GM06990 (cell line): ENCODE measurements at regions not wholly inside any gene's neighbourhood (a gene's known extent, or its start where the extent isn't known, plus 50 kb on each side); places are given as distances from the start of the nearest gene placed in this dataset.

Experiments used
- DNase-seq: peaks from one replicate; pipeline ENCODE4 v3.0.0-alpha.2; 2011; ENCODE audit not compliant: insufficient read length; ENCODE audit errors: extremely low read depth
- H3K27me3 ChIP-seq: replicated peaks from 2 replicates; pipeline ENCODE4 v1.6.0; 2011; ENCODE audit warnings: low read length; ENCODE audit not compliant: control insufficient read depth, insufficient read depth
- H3K36me3 ChIP-seq: 2 replicates; pipeline ENCODE4 v1.5.1; 2011; ENCODE audit warnings: low read length; ENCODE audit not compliant: control insufficient read depth, insufficient read depth
- H3K4me3 ChIP-seq: replicated peaks from 2 replicates; pipeline ENCODE4 v1.5.1; 2011; ENCODE audit warnings: low read depth, mild to moderate bottlenecking, control low read depth, low read length
- TF ChIP-seq, protein P1 (sequence below): IDR thresholded peaks from 2 replicates; pipeline ENCODE4 v1.5.1; 2011; ENCODE audit warnings: low read length, control low read depth, mild to moderate bottlenecking, inconsistent platforms; ENCODE audit not compliant: insufficient read depth, poor library complexity, severe bottlenecking

DNA sequence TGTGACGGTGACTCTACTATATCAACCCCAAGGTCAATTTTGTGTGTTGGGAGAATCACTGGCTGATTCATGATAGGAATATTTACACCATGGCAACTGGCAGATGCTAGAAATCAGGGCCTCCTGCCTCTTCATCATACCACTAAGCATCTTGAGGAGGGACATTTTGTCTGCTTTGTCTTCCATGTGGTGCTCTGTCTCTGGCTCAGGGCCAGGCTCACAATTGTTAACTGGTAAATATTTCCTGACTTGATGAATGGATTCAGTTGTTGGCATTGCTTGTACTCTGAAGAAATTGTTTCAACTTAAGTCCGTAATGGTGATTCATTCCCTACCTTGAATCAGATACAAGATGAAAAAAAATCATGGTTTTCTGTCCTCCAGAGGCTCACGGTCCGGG lies 292.7 kb downstream of the HAPSTR1 start:
- TF ChIP-seq, protein P1, sequence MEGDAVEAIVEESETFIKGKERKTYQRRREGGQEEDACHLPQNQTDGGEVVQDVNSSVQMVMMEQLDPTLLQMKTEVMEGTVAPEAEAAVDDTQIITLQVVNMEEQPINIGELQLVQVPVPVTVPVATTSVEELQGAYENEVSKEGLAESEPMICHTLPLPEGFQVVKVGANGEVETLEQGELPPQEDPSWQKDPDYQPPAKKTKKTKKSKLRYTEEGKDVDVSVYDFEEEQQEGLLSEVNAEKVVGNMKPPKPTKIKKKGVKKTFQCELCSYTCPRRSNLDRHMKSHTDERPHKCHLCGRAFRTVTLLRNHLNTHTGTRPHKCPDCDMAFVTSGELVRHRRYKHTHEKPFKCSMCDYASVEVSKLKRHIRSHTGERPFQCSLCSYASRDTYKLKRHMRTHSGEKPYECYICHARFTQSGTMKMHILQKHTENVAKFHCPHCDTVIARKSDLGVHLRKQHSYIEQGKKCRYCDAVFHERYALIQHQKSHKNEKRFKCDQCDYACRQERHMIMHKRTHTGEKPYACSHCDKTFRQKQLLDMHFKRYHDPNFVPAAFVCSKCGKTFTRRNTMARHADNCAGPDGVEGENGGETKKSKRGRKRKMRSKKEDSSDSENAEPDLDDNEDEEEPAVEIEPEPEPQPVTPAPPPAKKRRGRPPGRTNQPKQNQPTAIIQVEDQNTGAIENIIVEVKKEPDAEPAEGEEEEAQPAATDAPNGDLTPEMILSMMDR = no peak
- Histone ChIP-seq H3K36me3 (no peaks in the 10 kb centered on the region), H3K27me3 (no peaks in the 10 kb centered on the region; the same call in 1 of the 2 replicates), H3K4me3 (no peak overlapping the region)
- DNase-seq = no peak

DNA sequence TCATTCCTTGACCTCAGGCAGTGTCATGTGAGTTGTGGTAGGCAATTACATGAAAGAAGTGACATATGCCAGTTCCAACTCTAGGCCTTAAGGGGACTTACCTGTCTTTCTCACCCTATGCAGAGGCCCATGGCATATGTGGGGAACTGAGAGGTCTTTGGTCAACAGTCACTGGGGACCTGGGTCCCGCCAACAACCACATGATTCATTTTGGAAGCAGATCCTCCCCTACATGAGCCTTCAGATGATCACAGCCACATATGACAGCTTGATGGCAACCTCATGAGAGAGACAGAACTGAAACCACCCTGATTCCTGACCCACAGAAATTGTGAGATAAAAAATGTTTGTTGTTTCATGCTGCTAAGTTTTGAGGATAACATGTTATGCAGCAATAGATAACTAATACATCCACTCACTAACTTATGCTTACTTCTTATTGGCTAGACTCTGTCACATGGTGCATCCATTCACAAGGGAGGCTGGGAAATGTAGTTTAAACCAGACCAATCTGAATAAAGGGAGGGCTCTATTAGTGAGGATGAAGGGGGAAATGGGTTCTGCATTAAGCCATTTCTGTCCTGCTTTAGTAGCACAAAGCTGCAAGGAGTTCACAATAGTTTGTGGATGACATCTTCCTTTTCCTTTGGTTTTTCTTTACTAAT lies 298.2 kb downstream of the HAPSTR1 start:
- DNase-seq = peak; percentile 0
- TF ChIP-seq, protein P1 = no peak
- H3K4me3 ChIP-seq = no peak overlapping the region
- no peaks in the 10 kb centered on the region for H3K27me3 ChIP-seq
- H3K36me3 ChIP-seq = no peaks in the 10 kb centered on the region

DNA sequence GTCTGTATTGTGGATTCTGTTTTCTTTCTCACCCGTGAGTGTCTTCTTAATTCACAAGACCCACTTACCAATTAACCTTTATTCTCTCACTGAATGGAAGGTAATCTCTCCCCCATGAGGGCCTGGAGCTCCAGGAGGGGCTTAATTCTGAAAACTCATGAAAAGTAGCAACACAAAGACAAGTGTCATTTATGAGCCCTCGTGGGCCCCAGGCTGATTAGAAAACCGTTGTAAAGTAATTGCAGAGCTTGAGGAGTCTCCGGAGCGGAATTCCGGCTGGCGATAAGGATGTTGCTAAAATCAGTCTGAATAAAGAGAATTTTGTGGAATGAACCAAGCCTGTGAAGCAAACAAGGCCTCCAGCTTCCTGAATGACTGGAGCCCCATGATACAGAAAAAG lies 301.5 kb downstream of the HAPSTR1 start:
- DNase-seq = no peak
- Histone ChIP-seq H3K4me3 (no peak overlapping the region), H3K36me3 (no peaks in the 10 kb centered on the region), H3K27me3 (no peaks in the 10 kb centered on the region)
- TF ChIP-seq, protein P1 = no peak

DNA sequence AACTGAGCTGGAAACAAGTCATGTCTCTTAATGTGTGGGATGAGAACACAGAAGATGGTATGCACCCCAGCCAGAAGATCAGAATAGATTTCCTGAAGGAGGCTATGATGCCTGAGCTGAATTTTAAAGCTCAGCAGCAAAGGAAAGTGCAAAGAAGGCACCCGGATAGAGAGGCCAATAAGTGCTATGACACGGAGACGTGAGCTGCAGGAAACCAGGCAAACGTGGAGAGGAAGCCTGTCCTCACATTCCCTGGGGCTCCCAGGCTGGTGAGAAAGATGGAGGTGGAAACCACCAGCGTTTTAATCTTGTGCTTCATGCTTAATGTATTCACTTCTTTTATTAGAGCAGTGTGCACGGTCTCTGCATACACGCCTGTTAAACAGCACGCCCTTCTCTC lies 302.1 kb downstream of the HAPSTR1 start:
- no peak for DNase-seq
- Histone ChIP-seq H3K36me3 (no peaks in the 10 kb centered on the region), H3K27me3 (no peaks in the 10 kb centered on the region), H3K4me3 (no peak overlapping the region)
- TF ChIP-seq, protein P1 = no peak

DNA sequence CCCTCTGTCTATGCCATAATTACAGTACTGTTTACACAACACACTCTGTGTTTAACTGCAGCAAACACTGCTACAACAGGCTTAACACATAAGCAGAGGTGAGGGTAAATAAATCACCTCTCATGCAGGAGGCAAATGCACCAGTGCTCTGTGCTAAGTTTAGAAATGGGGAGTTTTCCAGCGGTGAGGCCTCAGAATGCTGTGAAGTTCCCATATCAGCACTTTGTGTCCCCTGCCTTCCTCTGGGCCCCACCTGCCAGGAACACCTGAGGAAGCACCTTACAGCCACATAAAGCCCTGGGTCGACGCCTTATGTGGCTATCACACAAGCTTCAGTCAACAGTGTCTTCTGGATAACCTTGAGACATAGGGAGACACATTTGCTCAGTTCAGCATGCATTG lies 304.5 kb downstream of the HAPSTR1 start:
- no peak for DNase-seq
- Histone ChIP-seq H3K4me3 (no peak overlapping the region), H3K27me3 (no peaks in the 10 kb centered on the region), H3K36me3 (no peaks in the 10 kb centered on the region)
- TF ChIP-seq, protein P1 = no peak

DNA sequence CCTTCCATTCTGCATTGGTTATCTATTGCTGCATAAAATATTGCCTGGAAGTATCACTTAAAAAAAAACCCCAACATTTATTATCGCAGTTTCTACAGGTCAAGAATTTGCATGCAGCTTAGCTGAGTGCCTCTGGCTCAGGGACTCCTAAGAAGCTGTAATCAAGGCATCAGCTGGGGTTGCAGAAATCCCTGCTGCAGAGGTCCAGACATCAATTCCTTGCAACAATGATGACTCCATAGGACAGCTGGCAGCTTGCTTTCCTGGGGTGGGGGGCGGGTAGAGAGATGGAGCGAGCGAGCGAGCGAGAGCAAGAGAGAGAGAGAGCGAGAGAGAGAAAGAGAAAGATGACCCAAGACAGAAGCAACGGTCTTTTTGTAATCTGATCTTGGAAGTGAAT lies 308.1 kb downstream of the HAPSTR1 start:
- H3K36me3 ChIP-seq = no peaks in the 10 kb centered on the region
- TF ChIP-seq, protein P1 = no peak
- H3K27me3 ChIP-seq = no peaks in the 10 kb centered on the region
- no peak overlapping the region for H3K4me3 ChIP-seq
- DNase-seq = no peak
